GM21786 (cell line): ENCODE measurements at regions not wholly inside any gene's neighbourhood (a gene's known extent, or its start where the extent isn't known, plus 50 kb on each side); places are given as distances from the start of the nearest gene placed in this dataset.
A peak's percentile ranks its signal among the peaks of the same experiment; 100 is the strongest.

Experiments
- ATAC-seq: cut with Tn5 transposase; IDR thresholded peaks from one replicate; pipeline ENCODE4 v1.9.1; 2021; ENCODE audit not compliant: unreplicated experiment

DNA sequence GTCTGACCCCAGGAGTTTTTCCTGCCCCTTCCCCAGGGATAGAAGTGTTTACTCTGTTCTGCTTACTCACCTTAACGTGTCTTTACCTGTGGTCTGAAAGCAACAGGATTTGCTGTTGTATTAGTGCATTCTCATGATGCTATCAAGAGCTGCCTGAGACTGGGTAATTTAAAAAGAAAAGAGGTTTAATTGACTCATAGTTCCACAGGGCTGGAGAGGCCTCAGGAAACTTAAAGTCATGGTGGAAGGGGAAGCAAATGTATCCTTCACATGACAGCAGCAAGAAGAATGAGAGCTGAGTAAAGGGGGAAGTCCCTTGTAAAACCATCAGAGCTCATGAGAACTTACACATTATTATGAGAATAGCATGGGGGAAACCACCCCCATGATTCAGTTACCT lies 240.4 kb downstream of the SNAPC1 start:
- no peak for ATAC-seq

DNA sequence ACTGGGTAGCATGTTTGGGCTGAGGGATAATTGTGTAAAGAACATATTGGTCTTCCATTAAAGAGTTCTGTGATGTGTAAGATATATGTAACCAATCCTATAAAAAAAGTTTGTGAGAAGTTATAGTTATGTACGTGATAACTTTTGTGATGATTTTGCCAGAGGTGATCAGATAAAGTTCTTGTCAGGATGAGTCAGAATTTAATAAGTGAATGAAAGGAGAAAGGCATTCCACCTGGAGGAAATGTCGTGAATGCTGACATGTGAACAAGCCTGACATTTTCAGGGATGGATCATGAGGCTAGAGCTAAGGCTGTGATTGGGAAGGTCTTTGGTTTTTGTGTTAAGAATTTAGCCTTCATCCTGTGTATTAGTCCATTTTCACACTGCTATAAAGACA lies 241.5 kb downstream of the SNAPC1 start:
- no peak for ATAC-seq

DNA sequence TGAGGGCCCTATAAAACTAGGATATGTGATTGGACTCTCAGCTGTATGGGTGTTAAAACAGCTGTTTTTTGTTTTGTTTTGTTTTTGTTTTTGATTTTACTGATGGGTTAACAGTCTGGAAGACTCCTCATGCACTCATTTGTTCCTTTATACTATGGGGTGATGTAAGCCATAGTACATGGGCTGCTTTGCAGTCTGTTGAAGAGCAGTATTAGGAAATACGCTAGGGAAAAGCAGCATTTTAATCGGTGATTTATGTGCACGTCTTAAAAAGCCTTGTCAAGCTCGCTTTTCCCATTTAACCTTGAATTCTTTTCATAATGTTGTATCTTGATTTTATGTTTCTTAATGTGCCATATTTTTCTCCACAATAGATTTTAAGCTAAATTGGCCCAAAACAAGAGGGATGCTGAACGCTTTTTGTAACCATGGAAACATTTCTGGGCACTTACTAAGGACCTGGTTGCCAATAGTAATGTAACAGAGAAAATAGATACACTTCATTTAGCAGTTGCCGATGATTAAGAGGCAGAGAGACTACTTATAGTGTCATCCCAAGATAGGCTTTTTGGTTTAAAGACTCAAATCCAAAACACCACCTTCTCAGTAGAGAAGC lies 244.0 kb downstream of the SNAPC1 start:
- ATAC-seq: no peak

DNA sequence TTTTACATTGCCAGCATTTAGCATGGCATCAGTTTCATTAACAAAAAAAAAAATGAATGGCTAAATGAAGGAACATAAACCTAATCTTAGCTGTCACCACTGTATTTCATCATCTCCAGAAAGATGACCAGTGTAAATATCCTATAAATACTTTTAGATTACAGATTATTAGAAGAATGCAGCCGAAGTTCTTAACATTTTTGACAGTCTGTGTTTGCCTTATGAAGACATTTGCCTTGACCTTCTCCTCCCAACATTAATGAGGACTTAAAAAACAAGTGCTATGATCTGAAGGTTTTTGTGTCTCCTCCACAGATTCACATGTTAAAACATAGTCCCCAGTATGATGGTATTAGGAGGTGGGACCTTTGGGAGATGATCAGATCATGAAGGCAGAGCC lies 253.0 kb downstream of the SNAPC1 start:
- ATAC-seq: no peak

DNA sequence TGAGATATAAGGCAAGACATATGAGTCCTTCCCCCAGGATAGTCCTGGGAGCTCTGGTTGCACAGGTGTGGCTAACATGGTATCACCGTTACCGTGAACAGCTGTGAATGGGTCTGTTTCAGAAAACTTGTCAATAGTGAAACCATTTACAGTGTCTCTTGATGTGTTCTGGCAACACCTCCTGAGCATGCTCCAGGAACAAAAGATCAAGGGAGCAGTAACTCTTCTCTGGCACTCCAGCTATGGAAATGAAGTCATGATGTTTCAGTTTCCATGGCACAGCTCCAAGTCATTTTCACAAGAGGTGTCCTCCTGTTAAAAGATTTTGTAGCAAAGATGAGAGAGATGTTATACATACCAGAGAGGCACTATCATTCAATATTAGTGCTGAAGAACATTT lies 253.7 kb downstream of the SNAPC1 start:
- ATAC-seq: no peak

DNA sequence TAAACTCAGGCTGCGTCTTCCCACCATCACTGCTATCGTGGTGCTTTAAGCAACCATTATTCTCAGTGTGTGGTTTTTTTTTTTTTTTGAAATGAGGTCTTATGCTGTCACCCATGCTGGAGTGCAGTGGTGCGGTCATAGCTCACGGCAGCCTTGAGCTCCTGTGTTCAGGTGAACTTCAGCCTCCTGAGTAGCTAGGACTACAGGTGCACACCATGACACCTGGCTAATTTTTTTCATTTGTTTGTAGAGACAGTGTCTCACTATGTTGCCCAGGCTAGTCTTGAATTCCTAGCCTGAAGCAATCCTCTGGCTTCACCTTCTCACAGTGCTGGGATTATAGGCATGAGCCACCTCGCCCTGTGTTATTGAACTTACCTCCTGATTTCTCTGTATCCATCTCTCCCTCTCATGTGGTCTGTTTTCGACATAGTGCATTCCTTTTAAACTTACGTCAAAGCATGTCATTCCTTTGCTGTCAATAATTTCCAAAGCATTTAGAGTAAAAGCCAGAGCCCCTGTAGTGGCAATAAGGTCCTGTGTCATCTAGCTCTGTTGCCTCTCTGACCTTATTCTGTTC lies 255.5 kb downstream of the SNAPC1 start:
- ATAC-seq: no peak

DNA sequence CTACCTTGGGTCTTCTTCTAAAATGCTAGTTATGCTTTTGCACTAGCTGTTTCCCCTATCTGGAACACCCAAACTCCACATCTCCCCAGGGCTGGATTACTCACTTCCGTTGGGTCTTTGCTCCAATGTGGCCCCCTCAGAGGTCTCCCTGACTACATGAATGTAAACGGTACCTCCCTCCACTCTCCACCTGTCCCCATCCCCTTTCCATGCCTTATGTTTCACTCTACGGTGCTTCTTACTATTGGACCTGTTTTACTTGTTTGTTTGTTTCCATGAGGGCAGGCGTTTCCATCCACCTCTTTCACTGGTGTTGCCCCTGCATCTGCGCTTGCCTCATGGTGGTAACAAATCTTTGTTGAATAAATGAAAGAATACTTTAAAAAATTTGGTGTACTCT lies 256.4 kb downstream of the SNAPC1 start:
- no peak for ATAC-seq

DNA sequence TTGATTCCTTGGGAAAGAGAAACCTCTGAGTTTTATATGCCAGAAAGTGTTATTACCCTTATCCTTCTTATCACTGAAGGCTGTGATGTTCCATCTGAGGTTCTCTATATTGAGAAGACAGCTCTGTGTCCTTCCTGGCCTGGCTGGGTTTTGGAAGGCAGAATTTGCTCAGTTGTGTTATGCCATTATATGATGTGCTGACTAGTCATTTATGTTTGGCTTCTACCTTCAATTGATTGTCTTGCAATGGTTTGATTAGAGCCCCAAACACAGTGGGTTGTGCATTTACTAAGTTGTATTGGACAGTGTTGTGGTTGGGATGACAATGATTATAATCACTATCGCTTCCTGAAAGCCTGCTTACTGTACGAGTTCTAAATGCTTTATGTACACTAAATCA lies 265.7 kb downstream of the SNAPC1 start:
- no peak for ATAC-seq

DNA sequence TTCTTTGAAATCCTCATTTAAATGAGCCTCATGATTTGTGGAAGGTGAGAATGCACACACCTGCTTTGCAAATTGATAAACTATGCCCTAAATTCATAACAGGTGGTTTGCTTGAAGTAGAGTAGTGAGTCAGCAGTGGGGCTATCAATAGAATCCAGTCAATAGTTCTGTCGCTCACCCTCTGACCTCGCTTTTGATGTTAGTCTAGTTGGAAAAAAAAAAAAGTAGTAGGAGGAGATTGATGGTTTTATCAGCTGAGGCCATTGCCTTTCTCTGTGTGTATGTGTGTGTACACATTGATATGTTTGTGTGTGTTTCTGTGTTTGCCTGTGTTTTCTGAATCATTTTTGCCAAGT lies 267.3 kb downstream of the SNAPC1 start:
- ATAC-seq: peak; percentile 57

DNA sequence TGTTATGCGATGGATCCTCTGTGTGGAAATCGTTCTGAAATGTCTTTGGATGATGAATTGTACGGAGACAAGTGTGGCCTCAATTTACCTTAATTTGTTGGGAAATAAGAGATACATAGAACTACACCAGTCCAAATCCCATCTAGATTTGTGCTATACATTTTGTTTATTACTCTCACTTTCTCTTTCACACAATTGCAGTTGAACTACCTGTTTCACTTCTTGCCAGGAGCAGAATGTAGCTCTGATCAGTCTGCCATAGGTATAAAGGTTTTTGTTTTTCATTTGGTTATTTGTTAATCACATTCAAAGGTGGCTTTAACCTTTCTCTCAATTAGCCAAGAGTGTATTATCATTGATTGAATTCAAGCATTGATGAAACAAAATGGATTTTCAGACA lies 268.2 kb downstream of the SNAPC1 start:
- ATAC-seq: peak; percentile 55

DNA sequence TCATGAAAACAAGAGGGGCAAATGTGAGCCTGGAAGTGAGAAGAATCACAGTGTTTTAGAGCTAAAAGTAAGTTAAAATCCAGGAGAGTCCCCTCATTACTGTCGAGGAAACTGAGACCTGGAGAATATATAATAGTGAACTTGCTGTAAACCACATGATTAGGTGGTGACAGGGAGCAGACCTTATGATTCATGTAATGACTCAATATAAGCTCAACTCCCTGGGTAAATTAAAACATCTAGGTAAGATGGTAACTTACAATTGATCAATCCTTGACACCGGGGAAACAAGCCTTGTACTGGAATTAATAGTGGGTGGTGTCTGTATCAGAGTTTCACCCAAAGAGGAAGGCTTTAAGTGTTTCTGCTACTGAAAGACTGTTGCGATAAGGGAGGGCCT lies 269.3 kb downstream of the SNAPC1 start:
- ATAC-seq: no peak

DNA sequence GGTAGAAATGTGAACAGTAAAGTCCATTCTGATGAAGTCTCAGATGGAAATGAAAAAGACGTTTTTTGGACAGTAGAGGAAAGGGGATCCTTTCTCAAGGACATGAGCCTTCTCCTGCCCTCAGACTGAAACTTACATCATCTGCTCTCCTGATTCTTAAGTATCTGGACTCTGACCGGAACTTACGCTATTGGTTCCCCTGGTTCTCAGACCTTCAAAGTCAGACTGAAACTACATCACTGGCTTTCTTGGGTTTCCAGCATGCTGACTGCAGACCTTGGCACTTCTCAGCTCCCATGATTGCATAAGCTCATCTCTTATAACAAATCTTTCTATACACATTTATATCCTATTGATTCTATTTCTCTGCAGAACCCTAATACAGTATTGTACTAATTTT lies 291.0 kb downstream of the SNAPC1 start:
- ATAC-seq: peak; percentile 72

DNA sequence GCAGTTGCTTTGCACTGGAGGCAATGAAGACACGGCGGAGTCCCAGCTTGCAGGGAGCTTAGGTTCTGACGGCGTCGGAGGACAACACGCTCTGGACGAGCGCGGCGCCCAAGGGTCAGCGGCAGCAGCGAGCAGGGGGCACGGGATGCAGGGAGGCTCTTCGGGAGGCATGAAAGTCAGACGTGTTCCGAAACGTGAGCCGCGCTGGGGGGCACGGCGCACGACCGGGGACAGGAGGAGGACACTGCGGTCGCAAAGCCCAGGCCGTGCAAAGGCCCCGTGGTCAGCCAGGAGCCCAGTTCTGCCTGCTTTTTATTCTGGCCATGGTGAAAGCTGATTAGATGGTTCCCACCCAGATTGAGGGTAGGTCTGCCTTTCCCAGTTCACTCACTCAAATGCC lies 294.6 kb downstream of the SNAPC1 start:
- no peak for ATAC-seq

DNA sequence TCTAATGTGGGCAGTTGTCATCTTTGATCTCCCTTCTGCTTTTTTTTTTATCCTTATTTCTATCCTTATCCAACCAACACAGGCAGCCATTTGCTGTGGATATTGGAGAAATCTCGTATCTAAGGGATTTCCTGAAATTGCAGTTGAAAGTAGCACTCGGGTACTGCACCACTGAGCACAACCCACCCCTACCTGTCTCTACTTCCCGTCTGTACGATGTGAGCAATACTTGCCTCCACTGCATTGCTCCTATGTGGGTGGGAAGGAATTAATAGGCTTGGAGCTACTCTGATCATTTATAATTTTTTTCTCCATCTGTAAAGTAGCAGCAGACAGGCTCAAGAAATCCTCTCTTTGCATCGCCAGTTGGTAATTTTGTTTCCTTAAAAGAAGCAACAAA lies 300.4 kb downstream of the SNAPC1 start:
- ATAC-seq: no peak

DNA sequence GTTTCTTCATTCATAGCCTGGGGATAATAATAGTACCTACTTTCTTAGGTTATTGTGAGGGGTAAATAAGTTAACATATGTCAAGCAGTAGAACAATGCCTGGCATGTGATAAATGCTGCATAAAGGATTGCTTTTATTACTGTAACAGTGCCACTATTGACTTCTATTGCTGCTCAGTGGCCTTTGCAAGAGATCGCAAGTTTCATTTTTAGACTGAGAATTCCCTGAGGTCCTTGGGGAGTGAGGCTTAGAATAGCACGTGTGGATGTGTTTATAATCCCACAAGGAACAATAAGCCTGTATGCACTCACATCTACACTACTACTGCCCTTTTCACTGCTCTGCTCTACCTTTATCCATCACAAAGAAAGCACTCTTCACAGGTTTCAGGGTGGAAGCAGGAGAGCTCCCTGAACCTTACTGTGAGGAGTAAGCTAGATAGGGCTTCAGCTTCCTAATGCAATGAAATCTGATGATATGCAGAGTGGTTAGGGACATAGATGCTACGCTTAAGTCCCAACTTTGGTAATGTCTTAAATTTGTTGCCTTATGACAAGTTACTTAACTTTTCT lies 302.6 kb downstream of the SNAPC1 start:
- ATAC-seq: no peak

DNA sequence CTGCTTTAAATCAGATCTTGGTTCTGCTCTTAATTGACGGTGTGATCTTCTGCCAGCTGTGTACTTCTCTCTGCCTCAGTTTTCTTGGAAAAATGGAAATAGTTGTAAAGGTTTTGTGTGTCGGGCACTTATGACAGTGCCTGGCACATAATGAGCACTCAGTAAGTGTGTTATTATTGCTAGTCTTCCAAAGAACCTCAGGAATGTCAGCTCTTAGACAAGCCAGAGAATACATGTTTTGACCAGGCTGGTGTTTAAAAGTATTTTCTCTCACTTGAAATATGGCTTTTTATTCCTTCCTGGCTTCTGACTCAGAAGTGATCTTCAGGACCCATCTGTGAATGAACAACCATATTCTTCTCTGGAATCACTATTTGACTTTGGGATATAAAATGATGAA lies 304.1 kb downstream of the SNAPC1 start:
- ATAC-seq: no peak

DNA sequence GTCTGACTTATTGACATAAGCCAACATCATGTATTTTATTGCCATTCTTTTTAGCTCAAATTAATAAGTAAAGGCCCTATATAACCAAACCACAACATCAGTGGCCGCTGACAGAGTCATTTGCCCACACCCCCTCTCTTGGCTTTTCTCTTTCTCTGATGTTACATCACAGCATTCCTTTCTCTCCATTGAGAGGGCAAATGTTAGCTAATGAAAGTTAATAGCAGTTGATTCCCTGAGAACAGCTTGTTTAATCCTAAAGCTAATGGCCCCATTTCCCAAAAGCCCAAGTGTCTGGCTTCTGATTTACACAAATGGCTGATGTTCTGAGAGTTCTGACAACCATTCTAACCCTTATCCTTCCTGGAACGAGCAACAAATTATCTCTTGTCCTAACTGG lies 308.8 kb downstream of the SNAPC1 start:
- ATAC-seq: no peak

DNA sequence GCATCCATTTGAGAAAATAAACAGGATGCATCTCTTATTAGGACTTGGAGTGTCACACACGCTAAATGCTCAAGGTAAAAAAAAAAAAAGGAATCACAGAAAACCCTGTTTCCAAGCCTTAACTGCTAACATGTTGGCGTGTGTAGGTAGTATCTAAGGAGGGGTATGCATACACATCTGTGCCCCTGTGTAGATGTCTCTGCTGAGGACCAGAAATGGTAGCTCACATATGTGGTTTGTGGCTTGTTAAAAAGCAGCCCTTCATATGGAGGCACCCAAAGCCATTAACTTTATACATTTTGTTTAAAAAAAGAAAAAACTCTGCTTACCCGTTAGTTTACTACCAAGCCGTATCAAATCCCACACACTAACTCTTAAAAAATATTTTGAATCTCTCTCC lies 314.1 kb downstream of the SNAPC1 start:
- no peak for ATAC-seq

DNA sequence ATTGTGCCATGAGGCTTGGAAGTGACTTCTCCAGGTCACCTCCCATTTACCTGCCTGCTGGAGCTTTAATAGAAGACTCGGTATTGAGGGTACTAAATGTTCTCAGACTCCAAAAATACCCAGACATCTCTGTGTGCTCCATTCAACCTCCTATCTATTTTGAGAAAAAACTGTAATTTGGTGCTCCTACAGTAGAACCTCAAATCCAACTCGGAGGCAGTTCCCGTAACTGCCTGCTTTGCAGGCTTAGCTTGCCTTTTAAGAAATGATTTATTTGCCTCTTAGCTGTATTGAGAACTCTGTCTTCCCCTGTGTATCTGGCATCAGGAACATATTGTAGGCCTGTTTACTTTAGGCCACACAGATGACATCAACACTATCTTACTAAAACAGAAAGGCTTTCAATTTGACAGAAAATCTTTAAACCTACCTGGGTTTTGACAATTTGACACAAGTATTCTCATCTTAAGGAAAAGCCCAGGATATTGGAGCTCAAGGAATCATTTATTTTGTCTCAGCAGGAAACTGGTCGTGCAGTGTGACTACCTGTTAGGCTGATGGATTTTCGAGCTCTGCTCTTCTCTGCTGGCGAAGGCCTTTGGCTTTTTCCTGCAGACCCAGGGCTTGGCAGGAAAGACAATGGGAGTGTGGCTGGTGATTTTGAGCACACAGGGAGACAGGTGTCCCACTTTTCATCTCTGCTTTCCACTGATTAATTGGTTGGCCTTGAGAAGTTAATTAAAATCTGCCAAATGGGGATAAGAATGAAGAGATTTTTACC lies 314.8 kb downstream of the SNAPC1 start:
- ATAC-seq: no peak

DNA sequence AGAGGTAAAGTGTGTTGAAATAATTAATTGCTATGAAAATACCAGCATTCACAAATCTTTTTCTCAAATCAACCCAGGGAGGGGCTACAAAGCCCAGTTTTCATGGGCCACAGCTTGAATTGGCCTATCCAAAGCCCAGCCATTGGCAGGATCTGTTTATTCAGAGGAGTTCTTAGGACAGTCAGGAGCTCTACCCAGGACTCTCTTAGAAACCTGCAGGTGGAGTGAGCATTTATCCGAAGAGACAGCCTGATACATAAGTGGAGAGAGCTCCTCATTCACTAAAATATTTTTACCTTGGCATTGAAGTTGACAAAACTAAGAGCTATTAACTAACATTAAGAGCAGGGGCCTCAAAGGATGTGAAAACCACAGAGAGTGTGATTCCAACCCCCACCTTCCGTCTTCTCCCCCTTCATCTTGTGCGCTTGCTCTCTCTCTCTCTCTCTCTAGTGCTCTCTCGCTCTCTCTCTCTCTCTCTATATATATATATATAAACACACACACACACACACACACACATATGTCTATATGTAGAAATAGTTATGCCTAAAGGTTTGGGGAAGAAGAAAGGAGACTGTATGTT lies 315.5 kb downstream of the SNAPC1 start:
- ATAC-seq: no peak

DNA sequence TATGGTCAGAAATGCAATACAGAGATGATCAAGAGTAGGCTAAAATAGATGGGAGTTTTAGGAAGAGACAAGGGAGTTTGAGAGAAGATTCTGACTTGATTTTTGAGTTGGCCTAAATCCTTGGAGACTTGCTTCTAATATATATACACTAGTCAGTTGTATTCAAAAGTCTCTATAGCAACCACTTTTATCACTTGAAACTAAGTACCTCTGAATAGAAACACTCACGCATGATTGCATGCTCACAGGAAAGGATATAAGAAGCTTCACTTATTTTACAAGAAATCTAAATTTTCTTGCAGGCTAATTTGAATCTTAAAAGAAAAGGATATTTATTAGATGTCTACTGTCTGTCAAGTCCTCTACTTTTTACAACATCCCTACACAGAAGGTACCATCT lies 316.8 kb downstream of the SNAPC1 start:
- peak; percentile 40 for ATAC-seq

DNA sequence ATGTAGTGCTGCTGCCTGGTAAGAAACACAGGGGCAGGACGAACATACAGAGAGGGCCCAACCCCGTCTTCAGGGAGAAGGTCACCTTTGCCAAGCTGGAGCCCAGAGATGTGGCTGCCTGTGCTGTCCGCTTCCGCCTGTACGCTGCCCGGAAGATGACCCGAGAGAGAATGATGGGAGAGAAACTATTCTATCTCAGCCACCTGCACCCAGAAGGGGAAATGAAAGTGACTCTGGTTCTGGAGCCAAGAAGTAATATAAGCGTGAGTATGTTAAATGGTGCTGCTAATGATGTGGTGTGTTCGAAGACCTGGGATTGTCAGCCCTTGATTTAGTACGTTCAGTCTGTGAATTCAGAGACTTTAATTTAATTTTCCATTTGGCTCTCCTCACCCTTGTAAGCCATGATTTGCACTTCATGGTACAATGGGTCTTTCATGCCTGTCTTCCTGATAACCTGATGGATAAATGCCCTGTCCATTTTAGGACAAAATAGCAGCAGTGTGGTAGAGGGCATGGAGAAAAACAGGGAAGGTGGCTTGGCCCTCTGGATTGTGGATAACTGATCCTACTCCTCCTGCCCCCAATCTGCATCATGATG lies 318.9 kb downstream of the SNAPC1 start:
- ATAC-seq: peak; percentile 92
